NCI-H2196 (cell line): ENCODE measurements at regions not wholly inside any gene's neighbourhood (a gene's known extent, or its start where the extent isn't known, plus 50 kb on each side); places are given as distances from the start of the nearest gene placed in this dataset.
"Not testable (repeated sequence)": the region's sequence is repeated elsewhere in the genome, so short reads cannot be mapped to it uniquely, and the experiment has no call there.

Experiments used
- DNase-seq: peaks from one replicate; lab custom pipeline; 2025; ENCODE audit not compliant: unreplicated experiment; lab: John Stamatoyannopoulos, UW

- no peak for DNase-seq
Measured at GRCh38 chr10:78655979-78656378, 412.8 kb upstream of the ZMIZ1 start.

DNA sequence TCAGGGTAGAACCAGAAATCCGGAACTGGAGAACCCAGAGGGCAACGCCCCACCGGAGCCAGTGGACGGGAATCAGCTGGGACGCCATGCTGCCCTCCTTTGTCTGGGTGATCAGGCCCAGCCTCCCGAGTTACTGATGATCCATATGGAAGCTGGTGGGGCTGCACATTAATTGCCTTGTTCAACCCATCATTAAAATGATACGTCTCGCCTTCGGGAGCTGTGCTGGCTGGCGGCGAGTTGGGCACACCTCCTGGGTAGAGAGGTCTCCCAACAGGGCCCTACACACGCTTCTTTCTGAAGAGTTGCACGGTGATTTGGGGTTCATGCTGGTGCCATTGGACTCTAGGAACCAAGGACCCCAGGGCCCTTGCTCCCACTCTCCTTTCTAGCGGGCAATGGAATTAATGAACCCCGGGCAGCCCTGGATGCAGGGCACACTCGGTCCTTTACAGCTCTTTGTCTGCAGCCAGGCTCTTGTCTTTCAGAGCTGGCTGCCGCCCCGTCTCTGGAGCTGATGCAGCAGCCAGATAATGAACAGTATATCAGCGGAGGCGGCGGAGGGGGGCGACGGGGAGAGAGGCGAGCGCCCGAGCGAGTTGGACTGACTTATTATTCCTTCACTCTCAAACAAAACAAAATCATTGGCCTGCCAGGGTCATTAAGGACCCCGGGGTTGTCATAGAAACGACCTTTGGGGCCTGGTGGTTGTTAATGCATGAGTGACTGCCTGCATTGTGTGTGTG lies 412.2 kb upstream of the ZMIZ1 start:
- DNase-seq = peak; percentile 10

GRCh38 chr10:78657163-78657861 lies 411.5 kb upstream of the ZMIZ1 start:
- peak; percentile 60 for DNase-seq

DNA sequence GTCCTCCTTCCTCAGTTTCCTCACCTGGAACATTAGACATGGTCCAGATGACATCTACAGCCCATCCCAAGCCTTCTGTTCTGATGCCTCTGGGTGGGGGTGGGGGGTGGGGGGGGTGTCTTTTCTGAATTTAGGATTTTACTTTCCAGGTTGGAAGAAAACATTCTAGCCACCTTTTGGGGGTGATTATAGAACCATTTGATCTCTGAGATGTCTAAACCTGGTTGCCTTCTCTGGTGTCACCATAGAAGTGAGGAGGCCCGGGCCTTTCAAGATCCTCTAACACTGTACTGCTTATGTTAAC lies 411.0 kb upstream of the ZMIZ1 start:
- DNase-seq = no peak

GRCh38 chr10:78658645-78659597 lies 409.8 kb upstream of the ZMIZ1 start:
- DNase-seq = no peak

DNA sequence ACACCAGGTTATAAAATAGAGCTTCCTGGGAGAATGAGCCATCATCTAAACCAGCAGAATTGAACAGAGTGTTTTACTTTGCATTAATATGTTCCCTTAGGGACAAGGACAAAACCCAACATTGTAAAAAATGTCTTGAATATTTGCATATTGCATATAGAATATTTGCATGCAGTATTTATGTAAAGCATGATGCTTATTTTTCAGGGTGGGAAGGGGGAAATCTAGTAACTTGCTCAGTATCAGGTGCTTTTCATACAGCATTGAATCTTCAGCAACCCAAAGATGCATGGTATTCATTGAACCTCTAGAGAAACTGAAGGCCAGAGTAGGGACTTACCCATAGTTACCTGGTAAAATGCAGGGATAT lies 409.2 kb upstream of the ZMIZ1 start:
- DNase-seq = no peak

DNA sequence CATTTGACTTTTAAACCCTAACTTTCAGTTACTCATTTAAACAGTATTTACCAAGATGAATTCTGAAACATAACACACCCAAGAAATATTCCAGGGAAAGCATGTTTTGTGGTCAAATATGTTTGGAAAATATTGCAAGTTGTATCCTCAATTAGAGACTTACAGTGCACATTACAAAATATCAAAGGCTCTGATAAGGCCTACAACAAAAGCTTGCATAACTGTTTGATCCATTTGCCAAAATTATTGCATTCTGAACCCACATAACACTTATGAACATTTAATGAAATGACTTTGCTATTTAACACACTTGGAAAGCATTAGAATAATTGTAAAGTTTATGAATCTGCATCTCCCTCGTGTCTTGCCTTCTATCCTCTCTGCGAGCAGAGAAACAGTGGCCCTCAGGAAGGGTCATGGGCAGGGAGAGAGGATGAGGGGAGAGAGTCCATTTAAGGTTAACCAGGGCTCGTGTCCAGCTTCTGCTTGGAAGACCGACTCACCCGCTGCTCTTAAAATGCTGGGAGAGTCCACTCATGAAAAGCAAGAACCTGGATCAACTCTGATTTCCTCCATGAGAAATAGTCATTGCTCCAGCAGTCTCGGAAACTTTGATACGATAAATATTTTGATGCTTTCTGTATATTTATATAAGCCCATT lies 408.2 kb upstream of the ZMIZ1 start:
- DNase-seq = no peak

DNA sequence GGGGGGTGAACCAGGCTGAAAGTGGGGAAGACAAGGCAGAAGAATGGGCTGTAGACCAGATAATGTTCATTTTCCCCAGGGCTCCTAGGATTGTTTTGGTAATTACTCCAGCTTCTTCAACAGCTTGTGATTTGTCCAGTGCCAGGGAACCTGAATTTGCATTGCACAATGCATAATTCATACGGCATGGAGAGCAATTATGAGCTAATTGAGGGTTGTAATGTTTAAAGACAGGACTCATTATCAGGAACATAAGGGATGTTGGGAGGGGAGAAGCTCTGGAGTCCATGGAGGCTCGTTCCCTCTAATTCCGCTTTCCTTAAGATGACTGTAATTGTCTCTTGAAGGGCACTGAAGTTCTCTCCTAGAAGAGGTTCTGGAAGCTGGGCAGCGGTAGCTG lies 405.0 kb upstream of the ZMIZ1 start:
- DNase-seq = no peak

DNA sequence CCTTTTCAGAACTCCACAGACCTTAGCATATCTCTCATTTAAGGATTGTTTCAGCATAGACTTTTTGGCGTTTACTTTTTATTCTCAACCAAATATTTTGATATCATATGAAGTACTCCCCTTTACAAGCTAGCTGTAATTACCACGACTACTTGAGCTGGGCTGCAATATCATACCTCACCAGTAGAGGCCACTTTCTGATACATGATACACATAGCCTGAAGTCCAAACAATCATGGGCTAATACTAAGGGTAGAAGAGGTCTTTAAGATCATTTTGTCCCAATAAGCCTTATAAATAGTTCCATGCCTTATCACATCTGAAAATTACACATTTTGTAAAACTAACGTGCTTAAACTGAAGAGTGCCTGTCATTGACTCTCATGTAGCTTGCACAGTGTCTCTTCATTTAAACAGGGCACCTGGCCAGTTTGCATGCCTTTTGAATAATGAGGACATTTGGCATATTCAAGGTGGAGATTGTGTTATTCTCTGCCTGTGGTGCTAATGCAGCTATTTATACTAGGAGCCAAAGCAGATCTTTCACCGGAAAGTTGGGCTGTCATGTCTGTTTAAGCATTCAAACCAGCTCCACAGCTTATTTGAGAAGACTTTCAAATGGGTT lies 403.7 kb upstream of the ZMIZ1 start:
- no peak for DNase-seq

- no peak for DNase-seq
Measured at GRCh38 chr10:78672918-78673317, 395.8 kb upstream of the ZMIZ1 start.

- DNase-seq = not testable (repeated sequence)
Measured at GRCh38 chr10:78681141-78681540, 387.6 kb upstream of the ZMIZ1 start.

GRCh38 chr10:78681986-78682385 lies 386.8 kb upstream of the ZMIZ1 start:
- DNase-seq = not testable (repeated sequence)

DNA sequence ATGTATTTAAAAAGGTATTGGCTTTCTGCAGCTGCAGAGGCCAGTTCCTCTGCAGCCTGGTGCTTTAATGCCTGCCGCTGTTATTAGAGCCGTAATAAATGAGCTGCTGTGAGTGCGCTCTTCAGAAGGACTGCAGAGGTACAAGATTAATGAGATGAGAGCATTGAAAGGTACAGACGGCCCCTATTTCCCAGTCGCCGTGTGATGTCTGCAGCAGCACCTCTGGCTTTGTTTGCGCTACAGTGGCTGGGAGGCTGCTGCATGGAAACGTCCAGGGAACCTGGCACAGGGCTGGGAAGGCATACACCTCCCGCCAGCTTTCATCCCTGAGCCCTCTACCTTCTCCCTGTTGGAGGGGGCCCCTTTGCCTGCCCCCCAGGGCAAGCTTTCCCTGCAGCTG lies 383.8 kb upstream of the ZMIZ1 start:
- no peak for DNase-seq

DNA sequence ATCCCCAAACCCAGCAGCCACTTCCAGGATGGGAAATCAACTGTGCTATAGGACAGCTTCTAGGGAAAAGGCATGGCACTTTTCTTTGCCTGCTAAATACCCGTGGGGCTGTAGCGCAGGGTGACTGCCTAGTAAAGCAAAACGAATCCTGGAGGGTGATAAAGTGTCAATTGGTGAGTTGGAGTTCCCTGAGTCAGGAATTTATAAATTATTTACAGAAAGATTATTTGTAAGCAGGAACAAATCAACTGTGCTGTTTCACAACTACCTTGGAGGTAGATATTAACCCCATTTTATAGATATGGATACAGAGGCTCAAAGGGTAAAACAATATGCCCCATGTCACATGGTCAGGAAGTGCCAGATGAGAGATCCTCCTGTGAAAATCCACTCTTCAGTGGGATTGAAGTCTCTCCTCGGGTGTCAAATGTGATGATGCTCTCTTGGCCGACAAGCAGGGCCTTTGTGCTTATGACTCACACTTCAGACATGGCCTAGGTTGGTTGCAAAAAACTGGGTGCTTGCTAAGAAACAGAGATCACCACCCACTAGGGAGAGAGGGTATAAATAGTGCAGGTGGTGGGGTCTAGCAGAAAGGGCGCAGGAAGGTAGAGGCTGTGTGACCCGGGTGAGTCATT lies 383.2 kb upstream of the ZMIZ1 start:
- no peak for DNase-seq

DNA sequence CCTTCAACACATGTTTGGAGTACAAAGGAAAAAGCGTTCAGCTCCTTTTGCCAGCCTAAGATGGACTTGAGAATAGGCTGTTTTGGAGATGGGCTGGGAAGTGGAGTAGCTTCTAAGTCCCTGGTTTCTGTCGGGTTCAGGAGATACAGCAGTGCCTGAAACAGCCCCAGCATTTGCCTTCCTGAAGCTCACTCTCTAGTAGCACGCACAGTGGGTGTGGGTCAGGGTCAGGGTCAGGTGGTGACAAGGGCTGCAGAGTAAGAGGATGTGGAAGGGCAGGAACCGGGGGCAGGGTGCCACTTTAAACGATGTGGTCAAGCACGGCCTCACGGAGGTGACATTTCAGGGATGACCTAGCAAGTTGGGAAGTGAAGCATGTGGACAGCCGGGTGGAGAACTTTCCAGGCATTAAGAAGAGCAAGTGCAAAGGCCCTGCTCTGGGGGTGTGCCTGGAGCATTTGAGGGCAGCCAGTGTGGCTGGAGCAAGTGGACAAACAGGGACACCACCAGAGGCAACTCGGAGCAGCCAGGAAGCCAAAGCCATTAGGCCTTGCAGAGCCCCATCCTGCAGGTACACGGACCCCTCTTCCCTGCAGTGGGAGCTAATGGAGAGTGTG lies 382.2 kb upstream of the ZMIZ1 start:
- DNase-seq = no peak

GRCh38 chr10:78687626-78688025 lies 381.1 kb upstream of the ZMIZ1 start:
- DNase-seq = no peak

DNA sequence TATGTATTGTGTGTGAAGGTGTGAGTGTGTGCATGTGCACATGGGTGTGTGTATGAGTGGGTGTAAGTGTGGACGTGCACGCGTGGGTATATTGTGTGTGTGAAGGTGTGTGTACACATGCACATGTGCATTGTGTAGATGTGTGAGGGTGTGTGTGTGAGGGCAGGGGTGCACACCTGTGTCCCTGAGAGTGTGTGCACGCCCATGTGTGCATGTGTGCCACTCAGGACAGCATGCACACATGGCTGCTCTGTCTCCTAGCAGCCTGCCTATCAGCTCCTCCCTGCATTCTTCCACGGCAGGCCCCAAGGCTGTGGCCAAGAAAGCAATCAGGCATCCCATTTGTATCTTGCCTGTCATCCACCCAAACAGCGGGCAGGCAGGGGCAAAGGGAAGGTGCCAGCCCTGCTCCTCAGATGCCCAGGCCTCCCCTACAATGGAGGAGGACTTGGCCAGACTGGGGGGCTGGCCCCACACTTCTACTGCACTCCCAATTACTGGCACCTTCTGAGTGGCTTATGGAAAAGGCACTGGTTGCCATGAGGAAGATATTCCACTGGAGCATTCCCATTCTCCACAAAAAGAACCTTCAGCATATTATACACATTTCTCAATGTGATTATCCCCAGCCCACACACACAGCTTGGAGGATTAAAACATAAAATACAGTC lies 380.4 kb upstream of the ZMIZ1 start:
- no peak for DNase-seq

DNA sequence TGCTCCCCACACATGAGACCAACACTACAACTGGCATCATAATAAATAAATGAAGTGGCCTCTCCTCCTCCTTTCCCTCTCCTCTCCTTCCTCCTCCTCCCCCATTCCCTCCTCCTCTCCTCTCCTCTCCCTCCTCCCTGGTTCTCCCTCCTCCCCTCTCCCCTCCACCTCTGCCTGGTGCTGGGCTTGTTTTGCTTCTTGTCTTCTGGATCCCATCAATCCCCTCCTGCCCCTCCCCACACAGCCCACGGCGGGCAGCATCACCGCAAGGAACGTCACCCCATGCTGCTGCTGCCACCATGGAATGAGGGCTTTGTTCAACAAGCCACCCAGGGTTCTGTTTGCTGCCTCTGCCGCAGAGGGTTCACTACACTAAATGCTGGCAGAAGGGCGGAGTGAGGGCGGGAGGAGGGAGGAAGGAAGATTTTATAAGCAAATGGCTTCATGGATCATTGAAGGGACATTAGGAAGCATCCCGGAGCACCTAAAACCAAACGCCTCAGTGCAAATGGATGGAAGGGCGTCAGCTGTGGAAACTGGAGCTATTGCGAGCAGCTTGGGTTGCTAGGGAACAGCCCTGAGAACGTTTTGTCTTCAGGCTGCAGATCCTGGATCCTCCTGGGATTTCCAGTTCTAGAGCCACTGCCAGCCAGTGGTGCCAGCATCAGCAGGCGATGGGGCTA lies 379.7 kb upstream of the ZMIZ1 start:
- DNase-seq = peak; percentile 7

DNA sequence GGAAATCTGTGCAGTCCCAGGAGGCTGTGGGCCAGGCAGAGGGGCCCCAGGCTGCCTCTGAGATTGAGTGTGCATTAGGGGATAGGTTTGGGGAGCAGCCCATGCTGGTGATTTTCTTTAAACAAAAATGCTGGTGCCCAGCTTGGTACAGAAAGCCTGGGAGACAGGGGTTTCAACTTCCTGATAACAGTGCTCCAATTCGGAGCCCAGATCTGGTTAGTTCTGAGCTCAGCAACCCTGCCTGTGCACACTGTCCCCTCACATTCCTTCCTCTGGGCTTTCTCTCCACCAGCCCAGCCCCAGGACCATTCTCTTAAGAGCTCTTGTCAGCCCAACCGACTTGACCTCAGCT lies 379.2 kb upstream of the ZMIZ1 start:
- no peak for DNase-seq
